PC-3 (cell line): ENCODE measurements at regions not wholly inside any gene's neighbourhood (a gene's known extent, or its start where the extent isn't known, plus 50 kb on each side); places are given as distances from the start of the nearest gene placed in this dataset.

Experiments used
- ATAC-seq: fragments of 200-7000 bp; cut with Tn5 transposase; 2 replicates; pipeline ENCODE4 v1.9.1; 2020; ENCODE audit warnings: mild to moderate bottlenecking, moderate library complexity
- BruUV-seq: library from RNA; stranded (reverse); fragments of 400-500 nt; replicated peaks from 2 replicates; lab custom pipeline; 2021; lab: Mats Ljungman, UMichigan
- CTCF ChIA-PET: fragments of 300-600 bp; sonication (Branson Sonifier 250); formaldehyde crosslinking; loops from one replicate; lab custom pipeline; 2022; ENCODE audit warnings: antibody characterized with exemption; lab: Charles Lee
- POLR2A ChIA-PET: fragments of 300-600 bp; sonication (Branson Sonifier 250); formaldehyde crosslinking; loops from one replicate; lab custom pipeline; 2022; ENCODE audit warnings: antibody characterized with exemption; ENCODE audit not compliant: unreplicated experiment; lab: Charles Lee
- DNase-seq: peaks from one replicate; pipeline ENCODE4 v3.0.0-alpha.2; 2015
- H2AFZ ChIP-seq: fragments of 300-600 bp; sonication (generic); 2 replicates; pipeline ENCODE4 v1.6.0; 2016; ENCODE audit warnings: antibody characterized with exemption, low read length
- H3F3A ChIP-seq: fragments of 300-600 bp; sonication (generic); one replicate; pipeline ENCODE4 v1.6.0; 2017; ENCODE audit warnings: antibody characterized with exemption, low read length, control low read depth, mild to moderate bottlenecking; ENCODE audit not compliant: unreplicated experiment
- H3K27ac ChIP-seq: fragments of 300-600 bp; sonication (generic); 2 replicates; pipeline ENCODE4 v1.5.1; 2016; ENCODE audit warnings: mild to moderate bottlenecking, low read length
- H3K27me3 ChIP-seq: fragments of 300-600 bp; sonication (generic); 2 replicates; pipeline ENCODE4 v1.6.1; 2016; ENCODE audit warnings: low read length, mixed read lengths
- H3K36me3 ChIP-seq: fragments of 300-600 bp; sonication (generic); 2 replicates; pipeline ENCODE4 v1.6.1; 2016; ENCODE audit warnings: low read depth, mixed run types, low read length, mixed read lengths
- H3K4me1 ChIP-seq: fragments of 300-600 bp; sonication (generic); 2 replicates; pipeline ENCODE4 v1.5.1; 2016; ENCODE audit warnings: low read length; ENCODE audit not compliant: insufficient read depth
- H3K4me2 ChIP-seq: fragments of 300-600 bp; sonication (generic); 2 replicates; pipeline ENCODE4 v1.6.0; 2016; ENCODE audit warnings: low read length
- H3K4me3 ChIP-seq: fragments of 300-600 bp; sonication (generic); 2 replicates; pipeline ENCODE4 v1.5.1; 2016; ENCODE audit warnings: mild to moderate bottlenecking, low read length, mixed read lengths
- H3K79me2 ChIP-seq: fragments of 300-600 bp; sonication (generic); 2 replicates; pipeline ENCODE4 v1.6.1; 2017; ENCODE audit warnings: low read length, mixed read lengths
- H3K9ac ChIP-seq: fragments of 300-600 bp; sonication (generic); 2 replicates; pipeline ENCODE4 v1.6.0; 2016; ENCODE audit warnings: mild to moderate bottlenecking, low read length
- H3K9me2 ChIP-seq: fragments of 300-600 bp; sonication (generic); replicated peaks from 2 replicates; pipeline ENCODE4 v1.6.1; 2016; ENCODE audit warnings: mixed run types, low read length, mixed read lengths
- H3K9me3 ChIP-seq: fragments of 300-600 bp; sonication (generic); 2 replicates; pipeline ENCODE4 v1.6.1; 2016; ENCODE audit warnings: low read length, mixed read lengths
- H4K20me1 ChIP-seq: fragments of 300-600 bp; sonication (generic); 2 replicates; pipeline ENCODE4 v1.6.1; 2016; ENCODE audit warnings: low read length, mixed read lengths
- EZH2 ChIP-seq: fragments of 300-600 bp; sonication (generic); IDR thresholded peaks from one replicate; pipeline ENCODE4 v1.6.1; 2017; ENCODE audit warnings: antibody characterized with exemption, mild to moderate bottlenecking, low read length; ENCODE audit not compliant: unreplicated experiment
- EZH2phosphoT487 ChIP-seq: fragments of 300-600 bp; sonication (generic); IDR thresholded peaks from 2 replicates; pipeline ENCODE4 v1.6.1; 2018; ENCODE audit warnings: mild to moderate bottlenecking, antibody characterized with exemption, low read length, borderline replicate concordance
- intact Hi-C: fragments of 100-400 bp; cut with micrococcal nuclease; formaldehyde crosslinking; loops from 2 replicates; pipeline ENCODE4 v1.9.0; 2023
- TF ChIP-seq, protein P1 (sequence below): fragments of 300-600 bp; sonication (generic); conservative IDR thresholded peaks from 2 replicates; pipeline ENCODE4 v1.5.1; 2017; ENCODE audit warnings: antibody characterized with exemption, low read depth, mild to moderate bottlenecking, low read length

DNA sequence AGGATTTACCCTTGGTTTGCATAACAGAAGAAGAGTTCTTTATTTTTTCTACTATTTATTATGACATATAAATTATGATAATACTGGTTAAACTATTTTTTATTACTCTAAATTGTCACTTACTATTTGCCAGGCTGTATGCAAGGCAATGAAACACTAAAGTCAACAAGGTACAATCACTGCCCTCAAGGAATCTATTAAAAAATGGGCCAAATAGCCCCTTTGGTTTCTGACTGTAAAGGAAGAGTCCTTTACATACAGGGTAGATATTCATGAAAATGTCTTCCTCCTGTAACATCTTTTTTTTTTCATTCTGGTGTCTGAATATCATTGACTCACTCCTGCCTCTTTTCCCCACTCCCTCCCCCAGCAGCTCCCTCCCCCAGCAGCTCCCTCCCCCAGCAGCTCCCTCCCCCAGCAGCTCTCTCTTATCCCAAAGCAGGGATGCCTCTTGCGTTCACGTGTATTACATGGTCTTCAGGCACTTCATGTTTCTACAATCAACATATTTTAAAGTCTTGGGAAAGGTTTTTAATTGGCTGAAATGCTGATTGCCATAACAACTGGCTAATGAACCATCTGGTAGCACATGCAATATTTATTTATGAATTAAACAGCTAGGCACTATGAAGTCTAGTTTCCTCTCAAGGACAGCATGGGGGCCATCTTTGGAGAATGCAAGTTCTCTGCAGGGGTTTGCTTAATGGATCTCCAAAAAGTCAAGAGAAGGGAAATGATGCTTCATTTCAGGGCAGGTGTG, 400.4 kb upstream of the PLXNA2 start:
- Histone ChIP-seq H3K27ac (no peak overlapping the region), H3K9ac (no peak overlapping the region), H3K4me2 (no peak overlapping the region), H3K27me3 (no peaks in the 10 kb centered on the region), H2AFZ (no peak overlapping the region), H3K4me3 (no peak overlapping the region), H3K9me3 (no peaks in the 10 kb centered on the region), H3K4me1 (no peaks in the 10 kb centered on the region), H3K36me3 (no peaks in the 10 kb centered on the region), H3K9me2 (no peaks in the 10 kb centered on the region), H3K79me2 (no peaks in the 10 kb centered on the region), H3F3A (no peaks in the 10 kb centered on the region), H4K20me1 (no peaks in the 10 kb centered on the region)
- no TSS peak for BruUV-seq
- CTCF ChIA-PET: no interaction called here
- intact Hi-C loops: no loop called here
- ATAC-seq: peak; percentile 58
- DNase-seq: no peak
- POLR2A ChIA-PET: no interaction called here
- TF ChIP-seq, protein P1, sequence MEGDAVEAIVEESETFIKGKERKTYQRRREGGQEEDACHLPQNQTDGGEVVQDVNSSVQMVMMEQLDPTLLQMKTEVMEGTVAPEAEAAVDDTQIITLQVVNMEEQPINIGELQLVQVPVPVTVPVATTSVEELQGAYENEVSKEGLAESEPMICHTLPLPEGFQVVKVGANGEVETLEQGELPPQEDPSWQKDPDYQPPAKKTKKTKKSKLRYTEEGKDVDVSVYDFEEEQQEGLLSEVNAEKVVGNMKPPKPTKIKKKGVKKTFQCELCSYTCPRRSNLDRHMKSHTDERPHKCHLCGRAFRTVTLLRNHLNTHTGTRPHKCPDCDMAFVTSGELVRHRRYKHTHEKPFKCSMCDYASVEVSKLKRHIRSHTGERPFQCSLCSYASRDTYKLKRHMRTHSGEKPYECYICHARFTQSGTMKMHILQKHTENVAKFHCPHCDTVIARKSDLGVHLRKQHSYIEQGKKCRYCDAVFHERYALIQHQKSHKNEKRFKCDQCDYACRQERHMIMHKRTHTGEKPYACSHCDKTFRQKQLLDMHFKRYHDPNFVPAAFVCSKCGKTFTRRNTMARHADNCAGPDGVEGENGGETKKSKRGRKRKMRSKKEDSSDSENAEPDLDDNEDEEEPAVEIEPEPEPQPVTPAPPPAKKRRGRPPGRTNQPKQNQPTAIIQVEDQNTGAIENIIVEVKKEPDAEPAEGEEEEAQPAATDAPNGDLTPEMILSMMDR: no peak
- TF ChIP-seq EZH2phosphoT487 (no peak), EZH2 (no peak)

DNA sequence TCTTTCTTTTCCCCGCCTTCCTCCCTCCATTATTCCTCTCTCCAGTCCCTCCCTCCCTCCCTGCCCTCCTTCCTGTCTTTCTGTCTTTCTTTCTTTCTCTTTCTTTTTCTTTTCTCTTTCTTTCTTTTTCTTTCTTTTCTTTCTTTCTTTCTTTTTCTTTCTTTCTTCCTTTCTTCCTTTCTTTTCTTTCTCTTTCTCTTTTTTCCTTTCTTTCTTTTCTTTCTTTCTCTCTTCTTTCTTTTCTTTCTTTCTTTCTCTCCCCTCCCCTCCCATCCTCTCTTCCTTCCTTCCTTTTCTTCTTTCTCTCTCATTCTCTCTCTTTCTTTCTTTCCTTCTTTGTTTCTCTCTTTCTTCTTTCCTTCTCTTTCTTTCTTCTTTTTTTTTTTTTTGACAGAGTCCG, 402.2 kb upstream of the PLXNA2 start:
- ChIA-PET POLR2A (no interaction called here), CTCF (no interaction called here)
- Histone ChIP-seq H4K20me1 (no peaks in the 10 kb centered on the region), H3K9me2 (no peaks in the 10 kb centered on the region), H3K4me3 (no peak overlapping the region), H3K27me3 (no peaks in the 10 kb centered on the region), H2AFZ (no peak overlapping the region), H3F3A (no peaks in the 10 kb centered on the region), H3K36me3 (no peaks in the 10 kb centered on the region), H3K4me1 (no peaks in the 10 kb centered on the region), H3K4me2 (no peak overlapping the region), H3K79me2 (no peaks in the 10 kb centered on the region), H3K27ac (no peak overlapping the region), H3K9me3 (no peaks in the 10 kb centered on the region), H3K9ac (no peak overlapping the region)
- DNase-seq (no peak), ATAC-seq (no peak)
- TF ChIP-seq EZH2phosphoT487 (no peak), EZH2 (no peak)
- TF ChIP-seq, protein P1: no peak
- intact Hi-C loops: no loop called here
- BruUV-seq: no TSS peak

DNA sequence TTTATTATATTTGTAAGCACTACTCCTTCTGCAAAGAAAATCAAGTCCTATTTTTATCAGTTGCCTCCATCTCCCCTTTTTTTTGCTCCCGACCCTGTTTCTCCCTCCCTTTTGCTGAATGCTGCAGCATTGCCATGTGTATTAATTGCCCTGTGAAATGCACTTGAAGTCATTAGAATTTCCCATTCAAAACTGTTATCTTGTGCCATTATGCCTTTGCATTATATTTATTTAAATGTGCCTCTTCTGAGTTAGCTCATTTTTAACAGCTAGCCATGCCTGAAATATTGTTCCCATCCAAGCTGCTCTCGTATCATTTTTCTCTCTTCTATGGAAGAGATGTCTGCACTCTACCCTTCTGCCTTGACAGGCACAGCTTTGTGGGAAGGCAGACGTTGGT, 404.0 kb upstream of the PLXNA2 start:
- H3K27ac ChIP-seq: no peak overlapping the region
- no peaks in the 10 kb centered on the region for H3K36me3 ChIP-seq
- no TSS peak for BruUV-seq
- no peak overlapping the region for H2AFZ ChIP-seq
- H3K27me3 ChIP-seq: no peaks in the 10 kb centered on the region
- DNase-seq (no peak), ATAC-seq (no peak)
- no peaks in the 10 kb centered on the region for H3K9me2 ChIP-seq
- TF ChIP-seq EZH2 (no peak), EZH2phosphoT487 (no peak)
- TF ChIP-seq, protein P1: no peak
- H4K20me1 ChIP-seq: no peaks in the 10 kb centered on the region
- no peak overlapping the region for H3K4me2 ChIP-seq
- H3K79me2 ChIP-seq: no peaks in the 10 kb centered on the region
- H3K9me3 ChIP-seq: no peaks in the 10 kb centered on the region
- intact Hi-C loops: no loop called here
- H3F3A ChIP-seq: no peaks in the 10 kb centered on the region
- CTCF ChIA-PET: no interaction called here
- no peak overlapping the region for H3K4me3 ChIP-seq
- H3K4me1 ChIP-seq: peaks cover 7% of the 10 kb centered on the region
- POLR2A ChIA-PET: no interaction called here
- H3K9ac ChIP-seq: no peak overlapping the region
